Kidney glomerular epithelial cell (primary cell): ENCODE measurements at regions not wholly inside any gene's neighbourhood (a gene's known extent, or its start where the extent isn't known, plus 50 kb on each side); places are given as distances from the start of the nearest gene placed in this dataset.
"Not testable (repeated sequence)": the region's sequence is repeated elsewhere in the genome, so short reads cannot be mapped to it uniquely, and the experiment has no call there.

Source experiments
- DNase-seq: peaks from one replicate; lab custom pipeline; 2025; lab: John Stamatoyannopoulos, UW

- DNase-seq = no peak
Measured at GRCh38 chr18:57953883-57954282, 90.1 kb upstream of the NEDD4L start.

GRCh38 chr18:57951999-57952774 is 91.8 kb upstream of the NEDD4L start:
- peak; percentile 58 for DNase-seq

GRCh38 chr18:57951117-57951796 is 92.8 kb upstream of the NEDD4L start:
- peak; percentile 64 for DNase-seq

- no peak for DNase-seq
Measured at GRCh38 chr18:57950542-57950941, 93.5 kb upstream of the NEDD4L start.

- DNase-seq = not testable (repeated sequence)
Measured at GRCh38 chr18:57949335-57949734, 94.7 kb upstream of the NEDD4L start.

GRCh38 chr18:57947117-57947516 is 96.9 kb upstream of the NEDD4L start:
- DNase-seq = no peak

GRCh38 chr18:57943723-57944122 is 100.3 kb upstream of the NEDD4L start:
- DNase-seq = no peak

GRCh38 chr18:57942493-57942892 is 101.5 kb upstream of the NEDD4L start:
- DNase-seq = no peak

- no peak for DNase-seq
Measured at GRCh38 chr18:57941841-57942489, 102.1 kb upstream of the NEDD4L start.

- DNase-seq = no peak
Measured at GRCh38 chr18:57940166-57940660, 103.8 kb upstream of the NEDD4L start.

- not testable (repeated sequence) for DNase-seq
Measured at GRCh38 chr18:57934375-57934774, 109.7 kb upstream of the NEDD4L start.

- no peak for DNase-seq
Measured at GRCh38 chr18:57931038-57931437, 113.0 kb upstream of the NEDD4L start.

GRCh38 chr18:57930476-57930875 is 113.5 kb upstream of the NEDD4L start:
- no peak for DNase-seq

- no peak for DNase-seq
Measured at GRCh38 chr18:57929922-57930321, 114.1 kb upstream of the NEDD4L start.

GRCh38 chr18:57928466-57928865 is 115.6 kb upstream of the NEDD4L start:
- no peak for DNase-seq

- DNase-seq = no peak
Measured at GRCh38 chr18:57927511-57927910, 116.5 kb upstream of the NEDD4L start.

GRCh38 chr18:57925706-57926105 is 118.3 kb upstream of the NEDD4L start:
- peak; percentile 70 for DNase-seq

GRCh38 chr18:57923611-57924010 is 120.4 kb upstream of the NEDD4L start:
- no peak for DNase-seq

GRCh38 chr18:57922885-57923284 is 119.8 kb upstream of the ATP8B1 start:
- DNase-seq = no peak

GRCh38 chr18:57921708-57922107 is 118.6 kb upstream of the ATP8B1 start:
- DNase-seq = no peak

- no peak for DNase-seq
Measured at GRCh38 chr18:57920036-57920435, 116.9 kb upstream of the ATP8B1 start.

GRCh38 chr18:57918601-57919000 is 115.5 kb upstream of the ATP8B1 start:
- no peak for DNase-seq

GRCh38 chr18:57916684-57917083 is 113.6 kb upstream of the ATP8B1 start:
- DNase-seq = no peak
